HL-60 (cell line): ENCODE measurements at regions not wholly inside any gene's neighbourhood (a gene's known extent, or its start where the extent isn't known, plus 50 kb on each side); places are given as distances from the start of the nearest gene placed in this dataset.

Source experiments
- DNase-seq, 2 experiments: peaks; one replicate each; pipeline ENCODE4 v3.0.0-alpha.2; 2010 to 2020; ENCODE audit warnings: low read depth in 1 of 2, low spot score in 1 of 2
- H3K27ac ChIP-seq: fragments of 250-450 bp; sonication (Bioruptor Pico); replicated peaks from 2 replicates; pipeline ENCODE4 v1.5.1; 2020; ENCODE audit warnings: mild to moderate bottlenecking, moderate library complexity
- H3K27me3 ChIP-seq: fragments of 250-450 bp; sonication (Bioruptor Pico); 2 replicates; pipeline ENCODE4 v1.5.1; 2021; ENCODE audit warnings: mild to moderate bottlenecking, moderate library complexity; ENCODE audit not compliant: insufficient read depth, poor library complexity, severe bottlenecking
- H3K4me3 ChIP-seq: replicated peaks from 2 replicates; pipeline ENCODE4 v1.5.1; 2011; ENCODE audit warnings: mild to moderate bottlenecking, control low read depth, low read length; ENCODE audit not compliant: insufficient read depth
- CTCF ChIP-seq: IDR thresholded peaks from one replicate; pipeline ENCODE4 v1.5.1; 2011; ENCODE audit warnings: low read length, control low read depth, inconsistent platforms; ENCODE audit not compliant: insufficient read depth
- GABPA ChIP-seq: IDR thresholded peaks from 2 replicates; pipeline ENCODE4 v1.6.1; 2012; ENCODE audit warnings: low read depth
- POLR2AphosphoS5 ChIP-seq: IDR thresholded peaks from 2 replicates; pipeline ENCODE4 v1.6.1; 2012; ENCODE audit warnings: low read depth
- REST ChIP-seq: IDR thresholded peaks from 2 replicates; pipeline ENCODE4 v1.6.1; 2012; ENCODE audit warnings: low read depth; ENCODE audit not compliant: insufficient replicate concordance
- SPI1 ChIP-seq: IDR thresholded peaks from 2 replicates; pipeline ENCODE4 v1.6.1; 2012; ENCODE audit warnings: low read depth, mild to moderate bottlenecking, borderline replicate concordance

GRCh38 chr17:77881545-77881944 is 77.0 kb upstream of the TNRC6C start:
- Histone ChIP-seq H3K27ac (peak overlapping the region; percentile 35; the same call in 1 of the 2 replicates), H3K4me3 (no peak overlapping the region), H3K27me3 (no peaks in the 10 kb centered on the region)
- TF ChIP-seq REST (no peak), POLR2AphosphoS5 (peak; percentile 88), SPI1 (peak; percentile 93), CTCF (no peak), GABPA (peak; percentile 45; the same call in 1 of the 2 replicates)
- peak; percentile 51 to 97 for DNase-seq

- DNase-seq: no peak
- TF ChIP-seq SPI1 (no peak), CTCF (no peak)
- Histone ChIP-seq H3K27ac (peak overlapping the region; percentile 24), H3K27me3 (peaks cover under 1% of the 10 kb centered on the region), H3K4me3 (no peak overlapping the region)
These were observed 76.5 kb upstream of the TNRC6C start for GRCh38 chr17:77882040-77882439.

- peak overlapping the region; percentile 24 for H3K27ac ChIP-seq
- no peak overlapping the region for H3K4me3 ChIP-seq
- peak in 1 of 2 experiments; percentile 50 for DNase-seq
- no peak for TF ChIP-seq REST
- TF ChIP-seq POLR2AphosphoS5: no peak
- TF ChIP-seq SPI1: no peak
- TF ChIP-seq CTCF: no peak
- no peak for TF ChIP-seq GABPA
- peaks cover 6% of the 10 kb centered on the region for H3K27me3 ChIP-seq
These were observed 75.9 kb upstream of the TNRC6C start for GRCh38 chr17:77882481-77883212.

- H3K4me3 ChIP-seq: no peak overlapping the region
- no peak for TF ChIP-seq SPI1
- H3K27ac ChIP-seq: no peak overlapping the region
- peaks cover 12% of the 10 kb centered on the region for H3K27me3 ChIP-seq
- DNase-seq: no peak
These were observed 75.3 kb upstream of the TNRC6C start for GRCh38 chr17:77883213-77883650.
